ENCODE measurements at regions not wholly inside any gene's neighbourhood (a gene's known extent, or its start where the extent isn't known, plus 50 kb on each side); places are given as distances from the start of the nearest gene placed in this dataset.

GRCh38 chr10:105974803-105975456 is 1189.6 kb downstream of the SORCS1 start:
- TF ChIP-seq NFRKB (IDR thresholded peaks at IDR 0.05) = no peak
- no peak for TF ChIP-seq SUZ12 (IDR thresholded peaks at IDR 0.05)
- no peak for TF ChIP-seq FOXA1 (IDR thresholded peaks at IDR 0.05)
- no peak for TF ChIP-seq L3MBTL2 (conservative IDR thresholded peaks at IDR 0.05)
- no peak for TF ChIP-seq FOXK2 (IDR thresholded peaks at IDR 0.05)
- TF ChIP-seq TARDBP (IDR thresholded peaks at IDR 0.05) = no peak
- no peak for TF ChIP-seq ZNF384 (IDR thresholded peaks at IDR 0.05)
- no peak for TF ChIP-seq PKNOX1 (IDR thresholded peaks at IDR 0.05)
- no peak for TF ChIP-seq CTBP1 (IDR thresholded peaks at IDR 0.05; ENCODE audit: borderline replicate concordance)
- no peak for TF ChIP-seq ELF4 (IDR thresholded peaks at IDR 0.05)
- no peak for TF ChIP-seq HDGF (IDR thresholded peaks at IDR 0.05; ENCODE audit: borderline replicate concordance)
- TF ChIP-seq ARNT (IDR thresholded peaks at IDR 0.05) = no peak
- ChIA-PET CTCF (interaction anchor here (1.2 kb wide), 1 partner anchor 11 kb away, joined by 3 read pairs; no protein-coding TSS in a partner anchor), POLR2A (no interaction called here)
- DNase-seq (ENCODE audit: extremely low spot score) = peak; percentile 39

DNA sequence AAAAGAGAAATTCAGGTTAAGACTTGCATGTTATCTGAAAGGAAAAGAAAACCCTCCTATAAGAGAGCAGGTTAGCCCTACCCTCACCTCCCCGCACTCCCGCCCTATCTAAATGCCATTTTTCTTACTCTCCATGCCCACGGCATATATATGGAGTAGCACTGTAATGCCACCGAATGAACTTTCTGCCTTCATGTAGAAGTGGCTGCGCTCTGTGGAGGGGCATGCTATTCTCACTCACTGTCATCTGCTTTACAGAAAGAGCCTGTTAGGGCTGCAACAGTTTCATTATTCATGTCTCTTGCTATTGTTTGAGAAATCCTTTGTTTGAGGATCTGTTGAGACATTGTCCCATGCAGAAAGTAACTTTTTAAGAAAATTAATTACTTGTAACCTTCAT is 1190.6 kb downstream of the SORCS1 start:
- CTCF ChIA-PET = interaction anchor here (0.6 to 1.2 kb wide), 2 partner anchors 12 to 1353 kb away, joined by 3 read pairs; no protein-coding TSS in a partner anchor
- TF ChIP-seq BHLHE40 (IDR thresholded peaks at IDR 0.05; ENCODE audit: borderline replicate concordance) (no peak), ZNF384 (IDR thresholded peaks at IDR 0.05) (no peak), L3MBTL2 (conservative IDR thresholded peaks at IDR 0.05) (no peak), CTBP1 (IDR thresholded peaks at IDR 0.05; ENCODE audit: borderline replicate concordance) (no peak), PKNOX1 (IDR thresholded peaks at IDR 0.05) (no peak), SUZ12 (IDR thresholded peaks at IDR 0.05) (no peak), HDGF (IDR thresholded peaks at IDR 0.05; ENCODE audit: borderline replicate concordance) (no peak), ARNT (IDR thresholded peaks at IDR 0.05) (no peak), NFRKB (IDR thresholded peaks at IDR 0.05) (no peak), FOXM1 (IDR thresholded peaks at IDR 0.05; ENCODE audit: borderline replicate concordance) (no peak), LEF1 (IDR thresholded peaks at IDR 0.05; ENCODE audit: borderline replicate concordance) (no peak), SP1 (IDR thresholded peaks at IDR 0.05) (no peak), TARDBP (IDR thresholded peaks at IDR 0.05) (no peak), ELF4 (IDR thresholded peaks at IDR 0.05) (no peak), FOXA1 (IDR thresholded peaks at IDR 0.05) (no peak), FOXK2 (IDR thresholded peaks at IDR 0.05) (no peak)
- POLR2A ChIA-PET = no interaction called here
- DNase-seq (ENCODE audit: extremely low spot score) = no peak

- no peak for TF ChIP-seq FOXM1 (IDR thresholded peaks at IDR 0.05; ENCODE audit: borderline replicate concordance)
- TF ChIP-seq NFRKB (IDR thresholded peaks at IDR 0.05) = no peak
- TF ChIP-seq SP1 (IDR thresholded peaks at IDR 0.05) = no peak
- TF ChIP-seq L3MBTL2 (conservative IDR thresholded peaks at IDR 0.05) = no peak
- no peak for TF ChIP-seq HDGF (IDR thresholded peaks at IDR 0.05; ENCODE audit: borderline replicate concordance)
- TF ChIP-seq LEF1 (IDR thresholded peaks at IDR 0.05; ENCODE audit: borderline replicate concordance) = no peak
- TF ChIP-seq SUZ12 (IDR thresholded peaks at IDR 0.05) = no peak
- TF ChIP-seq ZNF384 (IDR thresholded peaks at IDR 0.05) = no peak
- TF ChIP-seq BHLHE40 (IDR thresholded peaks at IDR 0.05; ENCODE audit: borderline replicate concordance) = no peak
- no peak for TF ChIP-seq TARDBP (IDR thresholded peaks at IDR 0.05)
- TF ChIP-seq PKNOX1 (IDR thresholded peaks at IDR 0.05) = no peak
- no peak for TF ChIP-seq CTBP1 (IDR thresholded peaks at IDR 0.05; ENCODE audit: borderline replicate concordance)
- no peak for TF ChIP-seq FOXA1 (IDR thresholded peaks at IDR 0.05)
- TF ChIP-seq ELF4 (IDR thresholded peaks at IDR 0.05) = no peak
- TF ChIP-seq FOXK2 (IDR thresholded peaks at IDR 0.05) = no peak
- no peak for TF ChIP-seq ARNT (IDR thresholded peaks at IDR 0.05)
- POLR2A ChIA-PET = no interaction called here
- CTCF ChIA-PET = no interaction called here
- DNase-seq (ENCODE audit: extremely low spot score) = no peak
Measured at GRCh38 chr10:105973360-105973759, 1191.1 kb downstream of the SORCS1 start.

- ChIA-PET CTCF (no interaction called here), POLR2A (no interaction called here)
- TF ChIP-seq FOXA1 (IDR thresholded peaks at IDR 0.05) (no peak), PKNOX1 (IDR thresholded peaks at IDR 0.05) (no peak), L3MBTL2 (conservative IDR thresholded peaks at IDR 0.05) (no peak), ARNT (IDR thresholded peaks at IDR 0.05) (no peak), SP1 (IDR thresholded peaks at IDR 0.05) (no peak), ZNF384 (IDR thresholded peaks at IDR 0.05) (no peak), TARDBP (IDR thresholded peaks at IDR 0.05) (no peak)
- DNase-seq (ENCODE audit: extremely low spot score) = no peak
Measured at GRCh38 chr10:105971460-105971859, 1193.0 kb downstream of the SORCS1 start.

GRCh38 chr10:105969884-105970377 is 1194.6 kb downstream of the SORCS1 start:
- CTCF ChIA-PET = interaction anchor here (1.2 kb wide), 1 partner anchor 20 kb away, joined by 3 read pairs; no protein-coding TSS in a partner anchor
- TF ChIP-seq FOXA1 (IDR thresholded peaks at IDR 0.05) = no peak
- TF ChIP-seq SP1 (IDR thresholded peaks at IDR 0.05) = no peak
- no peak for TF ChIP-seq ZNF384 (IDR thresholded peaks at IDR 0.05)
- POLR2A ChIA-PET = no interaction called here
- DNase-seq (ENCODE audit: extremely low spot score) = no peak

- ChIA-PET POLR2A (no interaction called here), CTCF (no interaction called here)
- no peak for TF ChIP-seq PKNOX1 (IDR thresholded peaks at IDR 0.05)
- no peak for TF ChIP-seq SP1 (IDR thresholded peaks at IDR 0.05)
- no peak for TF ChIP-seq BHLHE40 (IDR thresholded peaks at IDR 0.05; ENCODE audit: borderline replicate concordance)
- TF ChIP-seq TARDBP (IDR thresholded peaks at IDR 0.05) = no peak
- TF ChIP-seq CTBP1 (IDR thresholded peaks at IDR 0.05; ENCODE audit: borderline replicate concordance) = no peak
- no peak for TF ChIP-seq FOXM1 (IDR thresholded peaks at IDR 0.05; ENCODE audit: borderline replicate concordance)
- TF ChIP-seq NFRKB (IDR thresholded peaks at IDR 0.05) = no peak
- TF ChIP-seq ELF4 (IDR thresholded peaks at IDR 0.05) = no peak
- TF ChIP-seq HDGF (IDR thresholded peaks at IDR 0.05; ENCODE audit: borderline replicate concordance) = no peak
- TF ChIP-seq FOXA1 (IDR thresholded peaks at IDR 0.05) = no peak
- TF ChIP-seq ZNF384 (IDR thresholded peaks at IDR 0.05) = no peak
- no peak for TF ChIP-seq L3MBTL2 (conservative IDR thresholded peaks at IDR 0.05)
- TF ChIP-seq FOXK2 (IDR thresholded peaks at IDR 0.05) = no peak
- no peak for TF ChIP-seq LEF1 (IDR thresholded peaks at IDR 0.05; ENCODE audit: borderline replicate concordance)
- no peak for TF ChIP-seq SUZ12 (IDR thresholded peaks at IDR 0.05)
- TF ChIP-seq ARNT (IDR thresholded peaks at IDR 0.05) = no peak
- no peak for DNase-seq (ENCODE audit: extremely low spot score)
Measured at GRCh38 chr10:105968666-105969065, 1195.8 kb downstream of the SORCS1 start.

Measured in HEK293T (cell line).